ENCODE measurements at regions not wholly inside any gene's neighbourhood (a gene's known extent, or its start where the extent isn't known, plus 50 kb on each side); places are given as distances from the start of the nearest gene placed in this dataset.
A peak's percentile ranks its signal among the peaks of the same experiment; 100 is the strongest.

GRCh38 chr6:113802779-113803178, 54.4 kb upstream of the MARCKS start:
- POLR2A ChIA-PET = interaction anchor here (0.7 kb wide), 1 partner anchor 15 kb away, joined by 3 read pairs; no protein-coding TSS in a partner anchor
- DNase-seq = no peak
- intact Hi-C loops (cut with micrococcal nuclease) = no loop called here
- Mint-ChIP-seq H3K36me3 (ENCODE audit: low read depth) (no peaks in the 10 kb centered on the region), H3K4me3 (no peak overlapping the region), H3K27ac (no peak overlapping the region), H3K4me1 (peaks cover 33% of the 10 kb centered on the region), H3K9me3 (peaks cover 2% of the 10 kb centered on the region), H3K27me3 (no peaks in the 10 kb centered on the region)
- no peak for ATAC-seq (ENCODE audit: low read depth)
- CTCF ChIA-PET = no interaction called here
- TF ChIP-seq, protein P1, sequence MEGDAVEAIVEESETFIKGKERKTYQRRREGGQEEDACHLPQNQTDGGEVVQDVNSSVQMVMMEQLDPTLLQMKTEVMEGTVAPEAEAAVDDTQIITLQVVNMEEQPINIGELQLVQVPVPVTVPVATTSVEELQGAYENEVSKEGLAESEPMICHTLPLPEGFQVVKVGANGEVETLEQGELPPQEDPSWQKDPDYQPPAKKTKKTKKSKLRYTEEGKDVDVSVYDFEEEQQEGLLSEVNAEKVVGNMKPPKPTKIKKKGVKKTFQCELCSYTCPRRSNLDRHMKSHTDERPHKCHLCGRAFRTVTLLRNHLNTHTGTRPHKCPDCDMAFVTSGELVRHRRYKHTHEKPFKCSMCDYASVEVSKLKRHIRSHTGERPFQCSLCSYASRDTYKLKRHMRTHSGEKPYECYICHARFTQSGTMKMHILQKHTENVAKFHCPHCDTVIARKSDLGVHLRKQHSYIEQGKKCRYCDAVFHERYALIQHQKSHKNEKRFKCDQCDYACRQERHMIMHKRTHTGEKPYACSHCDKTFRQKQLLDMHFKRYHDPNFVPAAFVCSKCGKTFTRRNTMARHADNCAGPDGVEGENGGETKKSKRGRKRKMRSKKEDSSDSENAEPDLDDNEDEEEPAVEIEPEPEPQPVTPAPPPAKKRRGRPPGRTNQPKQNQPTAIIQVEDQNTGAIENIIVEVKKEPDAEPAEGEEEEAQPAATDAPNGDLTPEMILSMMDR (IDR thresholded peaks at IDR 0.05) = no peak

DNA sequence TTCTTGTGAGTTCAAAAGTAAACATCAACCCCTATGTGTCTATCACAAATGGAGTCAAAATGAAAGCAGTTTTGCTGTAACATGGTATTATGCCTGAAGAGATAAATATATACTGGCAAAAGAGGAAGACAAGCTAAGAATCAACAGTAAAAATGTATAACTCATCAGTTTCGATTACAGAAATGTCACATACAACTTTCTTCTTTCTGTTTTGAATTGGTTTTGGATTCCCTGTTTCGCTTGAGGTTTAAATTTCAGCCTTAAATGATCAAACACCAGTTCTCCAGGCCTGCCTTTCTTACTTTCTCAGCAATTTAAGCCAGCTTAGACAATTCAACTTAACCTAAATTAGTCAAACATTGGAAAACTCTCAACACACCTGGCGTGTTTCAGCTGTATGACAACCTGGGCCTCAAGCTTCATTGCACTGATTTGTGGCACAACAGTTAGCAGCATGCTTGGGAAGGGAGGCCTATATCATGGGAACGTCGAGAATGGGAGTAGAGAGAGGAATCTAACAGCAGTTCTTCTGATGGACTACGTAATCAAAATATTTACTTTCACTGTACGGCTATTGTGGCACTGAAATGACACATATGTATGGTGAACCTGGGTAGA, 51.9 kb upstream of the MARCKS start:
- ATAC-seq (ENCODE audit: low read depth) (peak; percentile 53), DNase-seq (no peak)
- TF ChIP-seq, protein P1 (IDR thresholded peaks at IDR 0.05) = no peak
- Mint-ChIP-seq H3K27me3 (no peaks in the 10 kb centered on the region), H3K36me3 (ENCODE audit: low read depth) (no peaks in the 10 kb centered on the region), H3K27ac (peak overlapping the region; percentile 67), H3K4me3 (peak overlapping the region; percentile 52), H3K4me1 (peaks cover 56% of the 10 kb centered on the region), H3K9me3 (peaks cover 2% of the 10 kb centered on the region)
- POLR2A ChIA-PET = interaction anchor here (0.7 to 2.9 kb wide), 7 partner anchors 50 to 174 kb away, joined by 3 to 11 read pairs (median 4); no protein-coding TSS in a partner anchor
- CTCF ChIA-PET = interaction anchor here (0.9 to 2.2 kb wide), 2 partner anchors 54 to 499 kb away, joined by 3 to 8 read pairs; no protein-coding TSS in a partner anchor
- intact Hi-C loops (cut with micrococcal nuclease) = loop anchor here (2.0 kb wide), 1 partner anchor 166 kb away; the partner anchor contains the start of gene HDAC2

GRCh38 chr6:113805811-113806495, 51.2 kb upstream of the MARCKS start:
- no peaks in the 10 kb centered on the region for H3K27me3 Mint-ChIP-seq
- intact Hi-C loops (cut with micrococcal nuclease) = loop anchor here (2.0 kb wide), 1 partner anchor 165 kb away; the partner anchor contains the start of gene HDAC2
- TF ChIP-seq, protein P1 (IDR thresholded peaks at IDR 0.05) = no peak
- ChIA-PET POLR2A (interaction anchor here (0.7 to 2.9 kb wide), 5 partner anchors 49 to 175 kb away, joined by 3 to 11 read pairs (median 6); no protein-coding TSS in a partner anchor), CTCF (no interaction called here)
- H3K27ac Mint-ChIP-seq = peak overlapping the region; percentile 67
- H3K4me1 Mint-ChIP-seq = peaks cover 61% of the 10 kb centered on the region
- H3K36me3 Mint-ChIP-seq (ENCODE audit: low read depth) = no peaks in the 10 kb centered on the region
- H3K4me3 Mint-ChIP-seq = no peak overlapping the region
- DNase-seq = no peak
- no peak for ATAC-seq (ENCODE audit: low read depth)
- H3K9me3 Mint-ChIP-seq = peaks cover 2% of the 10 kb centered on the region
